Ishikawa (cell line): ENCODE measurements at regions not wholly inside any gene's neighbourhood (a gene's known extent, or its start where the extent isn't known, plus 50 kb on each side); places are given as distances from the start of the nearest gene placed in this dataset.
A peak's percentile ranks its signal among the peaks of the same experiment; 100 is the strongest.

Experiments used
- CEBPB ChIP-seq: IDR thresholded peaks from 2 replicates; pipeline ENCODE4 v1.6.1; 2012
- CREB1 ChIP-seq: IDR thresholded peaks from 2 replicates; pipeline ENCODE4 v1.6.1; 2012; ENCODE audit warnings: low read depth
- EGR1 ChIP-seq: IDR thresholded peaks from 2 replicates; pipeline ENCODE4 v1.6.1; 2012
- EP300 ChIP-seq: IDR thresholded peaks from 2 replicates; pipeline ENCODE4 v1.6.1; 2012; ENCODE audit warnings: borderline replicate concordance
- FOXM1 ChIP-seq: IDR thresholded peaks from 2 replicates; pipeline ENCODE4 v1.6.1; 2012; ENCODE audit warnings: low read depth, borderline replicate concordance
- MAX ChIP-seq: IDR thresholded peaks from 2 replicates; pipeline ENCODE4 v1.6.1; 2012
- NFIC ChIP-seq: IDR thresholded peaks from 2 replicates; pipeline ENCODE4 v1.6.1; 2012
- RAD21 ChIP-seq: IDR thresholded peaks from 2 replicates; pipeline ENCODE4 v1.6.1; 2012; ENCODE audit warnings: low read depth
- TAF1 ChIP-seq: IDR thresholded peaks from 2 replicates; pipeline ENCODE4 v1.6.1; 2012; ENCODE audit warnings: low read depth, mild to moderate bottlenecking
- TCF12 ChIP-seq: IDR thresholded peaks from 2 replicates; pipeline ENCODE4 v1.6.1; 2012; ENCODE audit warnings: low read depth
- TEAD4 ChIP-seq: IDR thresholded peaks from 2 replicates; pipeline ENCODE4 v1.6.1; 2012
- YY1 ChIP-seq: IDR thresholded peaks from 2 replicates; pipeline ENCODE4 v1.6.1; 2012; ENCODE audit warnings: low read depth
- ZBTB7A ChIP-seq: IDR thresholded peaks from 2 replicates; pipeline ENCODE4 v1.6.1; 2012; ENCODE audit warnings: low read depth
- TF ChIP-seq, protein P1 (sequence below): IDR thresholded peaks from 2 replicates; pipeline ENCODE4 v1.6.1; 2012; ENCODE audit warnings: low read depth, mild to moderate bottlenecking

- TF ChIP-seq TAF1 (no peak), CEBPB (no peak), TCF12 (no peak), NFIC (no peak), RAD21 (peak; percentile 20; the same call in 1 of the 2 replicates), MAX (no peak), TEAD4 (no peak), EGR1 (no peak), FOXM1 (no peak), ZBTB7A (no peak), YY1 (no peak), EP300 (no peak), CREB1 (no peak)
- TF ChIP-seq, protein P1, sequence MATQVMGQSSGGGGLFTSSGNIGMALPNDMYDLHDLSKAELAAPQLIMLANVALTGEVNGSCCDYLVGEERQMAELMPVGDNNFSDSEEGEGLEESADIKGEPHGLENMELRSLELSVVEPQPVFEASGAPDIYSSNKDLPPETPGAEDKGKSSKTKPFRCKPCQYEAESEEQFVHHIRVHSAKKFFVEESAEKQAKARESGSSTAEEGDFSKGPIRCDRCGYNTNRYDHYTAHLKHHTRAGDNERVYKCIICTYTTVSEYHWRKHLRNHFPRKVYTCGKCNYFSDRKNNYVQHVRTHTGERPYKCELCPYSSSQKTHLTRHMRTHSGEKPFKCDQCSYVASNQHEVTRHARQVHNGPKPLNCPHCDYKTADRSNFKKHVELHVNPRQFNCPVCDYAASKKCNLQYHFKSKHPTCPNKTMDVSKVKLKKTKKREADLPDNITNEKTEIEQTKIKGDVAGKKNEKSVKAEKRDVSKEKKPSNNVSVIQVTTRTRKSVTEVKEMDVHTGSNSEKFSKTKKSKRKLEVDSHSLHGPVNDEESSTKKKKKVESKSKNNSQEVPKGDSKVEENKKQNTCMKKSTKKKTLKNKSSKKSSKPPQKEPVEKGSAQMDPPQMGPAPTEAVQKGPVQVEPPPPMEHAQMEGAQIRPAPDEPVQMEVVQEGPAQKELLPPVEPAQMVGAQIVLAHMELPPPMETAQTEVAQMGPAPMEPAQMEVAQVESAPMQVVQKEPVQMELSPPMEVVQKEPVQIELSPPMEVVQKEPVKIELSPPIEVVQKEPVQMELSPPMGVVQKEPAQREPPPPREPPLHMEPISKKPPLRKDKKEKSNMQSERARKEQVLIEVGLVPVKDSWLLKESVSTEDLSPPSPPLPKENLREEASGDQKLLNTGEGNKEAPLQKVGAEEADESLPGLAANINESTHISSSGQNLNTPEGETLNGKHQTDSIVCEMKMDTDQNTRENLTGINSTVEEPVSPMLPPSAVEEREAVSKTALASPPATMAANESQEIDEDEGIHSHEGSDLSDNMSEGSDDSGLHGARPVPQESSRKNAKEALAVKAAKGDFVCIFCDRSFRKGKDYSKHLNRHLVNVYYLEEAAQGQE, result no peak
Observed at GRCh38 chr3:30970183-30970582, 75.7 kb upstream of the GADL1 start.
